K562 (cell line): ENCODE measurements at regions not wholly inside any gene's neighbourhood (a gene's known extent, or its start where the extent isn't known, plus 50 kb on each side); places are given as distances from the start of the nearest gene placed in this dataset.

Source experiments
- ESRRB ChIP-seq: fragments of 250-450 bp; sonication (Bioruptor Pico); IDR thresholded peaks from 2 replicates; pipeline ENCODE4 v1.5.0; 2020; ENCODE audit warnings: mild to moderate bottlenecking, moderate library complexity, borderline replicate concordance
- EZH2 ChIP-seq: IDR thresholded peaks from 2 replicates; pipeline ENCODE4 v1.6.1; 2012; ENCODE audit warnings: low read depth, mild to moderate bottlenecking, inconsistent platforms, low read length, borderline replicate concordance
- FOXP1 ChIP-seq: sonication (generic); formaldehyde crosslinking; IDR thresholded peaks from 2 replicates; pipeline ENCODE4 v1.8.0; 2022; ENCODE audit warnings: mild to moderate bottlenecking, missing genetic modification reagents
- KLF1 ChIP-seq: fragments of 450-650 bp; IDR thresholded peaks from 2 replicates; pipeline ENCODE4 v1.6.1; 2016; ENCODE audit warnings: missing genetic modification characterization, missing compliant biosample characterization
- POLR2AphosphoS5 ChIP-seq: IDR thresholded peaks from 2 replicates; pipeline ENCODE4 v1.6.1; 2011; ENCODE audit warnings: mild to moderate bottlenecking, low read depth, low read length, moderate library complexity; ENCODE audit not compliant: control insufficient read depth, insufficient read depth
- ZBTB7A ChIP-seq: IDR thresholded peaks from 2 replicates; pipeline ENCODE4 v1.6.1; 2011; ENCODE audit warnings: low read depth, mild to moderate bottlenecking, low read length, moderate library complexity, borderline replicate concordance; ENCODE audit not compliant: control insufficient read depth
- ZEB2 ChIP-seq: fragments of 450-650 bp; IDR thresholded peaks from 2 replicates; pipeline ENCODE4 v1.6.1; 2016
- TF ChIP-seq, protein P1 (sequence below): fragments of 200-800 bp; sonication (Bioruptor generic); IDR thresholded peaks from 2 replicates; pipeline ENCODE4 v1.6.1; 2016; ENCODE audit warnings: missing genetic modification characterization, missing compliant biosample characterization
- TF ChIP-seq, protein P2 (sequence below), 3 experiments: IDR thresholded peaks in 2 of 3; conservative IDR thresholded peaks in 1 of 3; 2 replicates each; pipeline ENCODE4 v1.5.1; 2011 to 2012; ENCODE audit warnings: low read length in 3 of 3, mild to moderate bottlenecking in 3 of 3, control low read depth in 2 of 3, improper control_type of control experiment in 1 of 3, inconsistent platforms in 1 of 3, low read depth in 1 of 3, mixed read lengths in 1 of 3, moderate library complexity in 1 of 3; ENCODE audit not compliant: insufficient read depth in 2 of 3

DNA sequence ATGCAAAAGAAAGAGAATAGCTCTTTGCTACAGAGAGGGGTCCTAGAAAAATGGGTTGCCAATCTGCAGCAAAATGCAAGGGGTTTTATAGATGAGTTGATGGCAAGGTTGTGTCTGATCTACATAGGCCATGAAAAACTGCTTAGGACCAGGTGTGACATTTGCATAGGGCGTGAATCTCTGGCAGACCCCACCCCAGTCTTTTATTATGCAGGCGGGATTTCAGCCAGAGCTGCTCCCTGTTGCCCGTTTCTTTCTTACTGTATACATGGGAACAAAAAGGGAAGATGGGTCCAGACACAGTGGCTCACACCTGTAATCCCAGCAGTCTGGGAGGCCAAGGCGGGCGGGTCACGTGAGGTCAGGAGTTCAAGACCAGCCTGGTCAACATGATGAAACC is 286.4 kb upstream of the LRRTM4 start:
- TF ChIP-seq POLR2AphosphoS5 (no peak), FOXP1 (CRISPR knock-in tag) (no peak), ESRRB (no peak), ZEB2 (no peak), EZH2 (no peak), ZBTB7A (no peak), KLF1 (no peak)
- TF ChIP-seq, protein P1, sequence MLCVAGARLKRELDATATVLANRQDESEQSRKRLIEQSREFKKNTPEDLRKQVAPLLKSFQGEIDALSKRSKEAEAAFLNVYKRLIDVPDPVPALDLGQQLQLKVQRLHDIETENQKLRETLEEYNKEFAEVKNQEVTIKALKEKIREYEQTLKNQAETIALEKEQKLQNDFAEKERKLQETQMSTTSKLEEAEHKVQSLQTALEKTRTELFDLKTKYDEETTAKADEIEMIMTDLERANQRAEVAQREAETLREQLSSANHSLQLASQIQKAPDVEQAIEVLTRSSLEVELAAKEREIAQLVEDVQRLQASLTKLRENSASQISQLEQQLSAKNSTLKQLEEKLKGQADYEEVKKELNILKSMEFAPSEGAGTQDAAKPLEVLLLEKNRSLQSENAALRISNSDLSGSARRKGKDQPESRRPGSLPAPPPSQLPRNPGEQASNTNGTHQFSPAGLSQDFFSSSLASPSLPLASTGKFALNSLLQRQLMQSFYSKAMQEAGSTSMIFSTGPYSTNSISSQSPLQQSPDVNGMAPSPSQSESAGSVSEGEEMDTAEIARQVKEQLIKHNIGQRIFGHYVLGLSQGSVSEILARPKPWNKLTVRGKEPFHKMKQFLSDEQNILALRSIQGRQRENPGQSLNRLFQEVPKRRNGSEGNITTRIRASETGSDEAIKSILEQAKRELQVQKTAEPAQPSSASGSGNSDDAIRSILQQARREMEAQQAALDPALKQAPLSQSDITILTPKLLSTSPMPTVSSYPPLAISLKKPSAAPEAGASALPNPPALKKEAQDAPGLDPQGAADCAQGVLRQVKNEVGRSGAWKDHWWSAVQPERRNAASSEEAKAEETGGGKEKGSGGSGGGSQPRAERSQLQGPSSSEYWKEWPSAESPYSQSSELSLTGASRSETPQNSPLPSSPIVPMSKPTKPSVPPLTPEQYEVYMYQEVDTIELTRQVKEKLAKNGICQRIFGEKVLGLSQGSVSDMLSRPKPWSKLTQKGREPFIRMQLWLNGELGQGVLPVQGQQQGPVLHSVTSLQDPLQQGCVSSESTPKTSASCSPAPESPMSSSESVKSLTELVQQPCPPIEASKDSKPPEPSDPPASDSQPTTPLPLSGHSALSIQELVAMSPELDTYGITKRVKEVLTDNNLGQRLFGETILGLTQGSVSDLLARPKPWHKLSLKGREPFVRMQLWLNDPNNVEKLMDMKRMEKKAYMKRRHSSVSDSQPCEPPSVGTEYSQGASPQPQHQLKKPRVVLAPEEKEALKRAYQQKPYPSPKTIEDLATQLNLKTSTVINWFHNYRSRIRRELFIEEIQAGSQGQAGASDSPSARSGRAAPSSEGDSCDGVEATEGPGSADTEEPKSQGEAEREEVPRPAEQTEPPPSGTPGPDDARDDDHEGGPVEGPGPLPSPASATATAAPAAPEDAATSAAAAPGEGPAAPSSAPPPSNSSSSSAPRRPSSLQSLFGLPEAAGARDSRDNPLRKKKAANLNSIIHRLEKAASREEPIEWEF, result no peak
- TF ChIP-seq, protein P2, sequence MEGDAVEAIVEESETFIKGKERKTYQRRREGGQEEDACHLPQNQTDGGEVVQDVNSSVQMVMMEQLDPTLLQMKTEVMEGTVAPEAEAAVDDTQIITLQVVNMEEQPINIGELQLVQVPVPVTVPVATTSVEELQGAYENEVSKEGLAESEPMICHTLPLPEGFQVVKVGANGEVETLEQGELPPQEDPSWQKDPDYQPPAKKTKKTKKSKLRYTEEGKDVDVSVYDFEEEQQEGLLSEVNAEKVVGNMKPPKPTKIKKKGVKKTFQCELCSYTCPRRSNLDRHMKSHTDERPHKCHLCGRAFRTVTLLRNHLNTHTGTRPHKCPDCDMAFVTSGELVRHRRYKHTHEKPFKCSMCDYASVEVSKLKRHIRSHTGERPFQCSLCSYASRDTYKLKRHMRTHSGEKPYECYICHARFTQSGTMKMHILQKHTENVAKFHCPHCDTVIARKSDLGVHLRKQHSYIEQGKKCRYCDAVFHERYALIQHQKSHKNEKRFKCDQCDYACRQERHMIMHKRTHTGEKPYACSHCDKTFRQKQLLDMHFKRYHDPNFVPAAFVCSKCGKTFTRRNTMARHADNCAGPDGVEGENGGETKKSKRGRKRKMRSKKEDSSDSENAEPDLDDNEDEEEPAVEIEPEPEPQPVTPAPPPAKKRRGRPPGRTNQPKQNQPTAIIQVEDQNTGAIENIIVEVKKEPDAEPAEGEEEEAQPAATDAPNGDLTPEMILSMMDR (IDR thresholded peaks at IDR 0.05 in 2 of 3, conservative IDR thresholded peaks at IDR 0.05 in 1 of 3; ENCODE audit: insufficient read depth in 2 of 3, low read depth in 1 of 3, low read length in 3 of 3), result no peak
